WERI-Rb-1 (cell line): ENCODE measurements at regions not wholly inside any gene's neighbourhood (a gene's known extent, or its start where the extent isn't known, plus 50 kb on each side); places are given as distances from the start of the nearest gene placed in this dataset.

Experiments used
- DNase-seq: peaks from one replicate; pipeline ENCODE4 v3.0.0-alpha.2; 2020
- H3K27ac ChIP-seq: fragments of 250-450 bp; sonication (Bioruptor Pico); 2 replicates; pipeline ENCODE4 v1.5.1; 2020; ENCODE audit warnings: mild to moderate bottlenecking, moderate library complexity
- H3K27me3 ChIP-seq: fragments of 250-450 bp; sonication (Bioruptor Pico); 2 replicates; pipeline ENCODE4 v1.5.1; 2021; ENCODE audit warnings: mild to moderate bottlenecking, low read depth, moderate library complexity; ENCODE audit not compliant: insufficient read depth, severe bottlenecking
- H3K36me3 ChIP-seq: fragments of 250-450 bp; sonication (Bioruptor Pico); 2 replicates; pipeline ENCODE4 v1.5.1; 2020; ENCODE audit warnings: mild to moderate bottlenecking, moderate library complexity
- H3K4me3 ChIP-seq: 2 replicates; pipeline ENCODE4 v1.5.1; 2011; ENCODE audit warnings: low read depth, mild to moderate bottlenecking, control low read depth, low read length
- H3K9me3 ChIP-seq: fragments of 250-450 bp; sonication (Bioruptor Pico); 2 replicates; pipeline ENCODE4 v1.5.1; 2021; ENCODE audit warnings: mild to moderate bottlenecking, moderate library complexity; ENCODE audit not compliant: severe bottlenecking
- CTCF ChIP-seq: IDR thresholded peaks from 2 replicates; pipeline ENCODE4 v1.5.1; 2011; ENCODE audit warnings: low read depth, mild to moderate bottlenecking, control low read depth, inconsistent platforms, low read length

GRCh38 chr10:105609451-105609850 is 968.4 kb downstream of the SORCS3 start:
- Histone ChIP-seq H3K27ac (no peak overlapping the region), H3K4me3 (no peak overlapping the region)
- no peak for TF ChIP-seq CTCF

GRCh38 chr10:105605918-105606317 is 964.8 kb downstream of the SORCS3 start:
- TF ChIP-seq CTCF = no peak
- no peaks in the 10 kb centered on the region for H3K9me3 ChIP-seq
- H3K4me3 ChIP-seq = no peak overlapping the region
- no peak overlapping the region for H3K27ac ChIP-seq
- no peaks in the 10 kb centered on the region for H3K27me3 ChIP-seq
- H3K36me3 ChIP-seq = no peaks in the 10 kb centered on the region
- no peak for DNase-seq

More at GRCh38 chr10:105609451-105609850, 968.4 kb downstream of the SORCS3 start:
- no peak for DNase-seq
- no peaks in the 10 kb centered on the region for H3K27me3 ChIP-seq
- no peaks in the 10 kb centered on the region for H3K9me3 ChIP-seq
- H3K36me3 ChIP-seq = no peaks in the 10 kb centered on the region

GRCh38 chr10:105605104-105605503 is 964.0 kb downstream of the SORCS3 start:
- H3K9me3 ChIP-seq = no peaks in the 10 kb centered on the region
- no peak overlapping the region for H3K4me3 ChIP-seq
- no peak for DNase-seq
- no peak overlapping the region for H3K27ac ChIP-seq
- no peaks in the 10 kb centered on the region for H3K36me3 ChIP-seq
- H3K27me3 ChIP-seq = no peaks in the 10 kb centered on the region
- no peak for TF ChIP-seq CTCF

GRCh38 chr10:105598207-105598606 is 957.1 kb downstream of the SORCS3 start:
- H3K4me3 ChIP-seq = no peak overlapping the region
- H3K27me3 ChIP-seq = no peaks in the 10 kb centered on the region
- H3K36me3 ChIP-seq = no peaks in the 10 kb centered on the region
- no peaks in the 10 kb centered on the region for H3K9me3 ChIP-seq
- H3K27ac ChIP-seq = no peak overlapping the region
- TF ChIP-seq CTCF = no peak
- no peak for DNase-seq

- no peak for TF ChIP-seq CTCF
- no peaks in the 10 kb centered on the region for H3K9me3 ChIP-seq
Measured at GRCh38 chr10:105597312-105597711, 956.2 kb downstream of the SORCS3 start.

GRCh38 chr10:105596749-105597148 is 955.7 kb downstream of the SORCS3 start:
- Histone ChIP-seq H3K27ac (no peak overlapping the region), H3K4me3 (no peak overlapping the region), H3K36me3 (no peaks in the 10 kb centered on the region), H3K27me3 (no peaks in the 10 kb centered on the region), H3K9me3 (no peaks in the 10 kb centered on the region)
- no peak for DNase-seq
- TF ChIP-seq CTCF = no peak

More at GRCh38 chr10:105597312-105597711, 956.2 kb downstream of the SORCS3 start:
- H3K27ac ChIP-seq = no peak overlapping the region
- no peak overlapping the region for H3K4me3 ChIP-seq
- DNase-seq = no peak
- H3K27me3 ChIP-seq = no peaks in the 10 kb centered on the region
- H3K36me3 ChIP-seq = no peaks in the 10 kb centered on the region
